Glomerular visceral epithelial cell (primary cell): ENCODE measurements at regions not wholly inside any gene's neighbourhood (a gene's known extent, or its start where the extent isn't known, plus 50 kb on each side); places are given as distances from the start of the nearest gene placed in this dataset.

Source experiments
- DNase-seq: peaks from one replicate; pipeline ENCODE4 v3.0.0-alpha.2; 2016; ENCODE audit errors: extremely low spot score

DNA sequence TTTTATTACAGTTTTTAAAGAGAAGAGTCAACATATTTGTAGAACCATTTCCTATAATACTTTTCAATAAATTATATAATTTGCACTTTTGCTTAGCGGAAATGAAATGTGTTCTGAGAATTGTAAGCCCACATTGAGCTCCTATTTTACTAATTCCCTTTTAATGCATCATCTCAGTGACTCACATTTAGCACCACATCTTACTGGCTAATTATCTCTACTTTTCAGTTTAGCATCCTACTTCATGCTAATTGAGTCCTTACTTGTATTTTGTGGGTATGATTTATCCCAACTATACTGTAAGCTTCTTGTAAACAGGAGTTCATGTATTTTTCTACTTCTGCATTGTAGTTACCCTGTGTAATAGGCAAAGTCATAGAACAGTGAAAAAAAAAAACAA, 67.5 kb downstream of the TMX1 start:
- DNase-seq: no peak

DNA sequence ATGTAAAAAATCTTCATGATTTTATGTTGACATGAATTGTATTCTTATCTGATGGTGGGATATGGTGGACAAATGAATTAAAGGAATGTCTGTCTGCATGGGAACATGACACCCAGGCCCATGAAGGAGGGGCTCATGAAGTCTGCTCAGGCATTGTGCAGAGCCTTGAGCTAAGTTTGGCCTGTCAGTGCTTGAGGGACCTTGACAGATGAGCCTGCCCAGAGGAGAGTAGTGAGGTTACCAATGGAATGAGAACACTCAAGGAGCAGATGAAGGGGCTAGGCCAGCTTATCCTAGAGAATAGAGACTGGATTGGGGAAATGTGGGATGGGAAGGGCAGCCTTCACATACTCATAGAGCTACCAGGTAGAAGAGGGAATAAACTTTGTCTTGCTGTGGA, 68.8 kb downstream of the TMX1 start:
- no peak for DNase-seq

DNA sequence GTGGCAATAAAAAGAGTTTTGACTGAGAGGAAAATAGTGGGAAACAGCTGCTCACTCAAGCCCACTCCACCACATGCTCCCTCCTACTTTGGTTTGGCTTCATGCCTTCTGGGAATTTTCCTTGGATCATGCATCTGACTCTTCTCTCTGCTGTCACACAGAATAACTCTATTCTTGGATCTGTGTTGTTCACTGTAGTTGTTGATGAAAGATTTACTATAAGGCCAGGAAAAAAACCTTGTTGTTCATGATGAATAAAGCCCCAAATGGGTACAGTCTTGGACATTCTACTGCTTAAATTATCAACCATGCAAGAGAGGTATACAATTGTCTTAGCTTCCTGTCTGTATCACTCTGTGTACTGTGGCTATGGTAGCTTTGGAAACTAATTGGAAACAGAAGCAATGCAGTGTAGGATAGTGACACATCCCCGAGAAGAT, 70.5 kb downstream of the TMX1 start:
- peak; percentile 63 for DNase-seq

DNA sequence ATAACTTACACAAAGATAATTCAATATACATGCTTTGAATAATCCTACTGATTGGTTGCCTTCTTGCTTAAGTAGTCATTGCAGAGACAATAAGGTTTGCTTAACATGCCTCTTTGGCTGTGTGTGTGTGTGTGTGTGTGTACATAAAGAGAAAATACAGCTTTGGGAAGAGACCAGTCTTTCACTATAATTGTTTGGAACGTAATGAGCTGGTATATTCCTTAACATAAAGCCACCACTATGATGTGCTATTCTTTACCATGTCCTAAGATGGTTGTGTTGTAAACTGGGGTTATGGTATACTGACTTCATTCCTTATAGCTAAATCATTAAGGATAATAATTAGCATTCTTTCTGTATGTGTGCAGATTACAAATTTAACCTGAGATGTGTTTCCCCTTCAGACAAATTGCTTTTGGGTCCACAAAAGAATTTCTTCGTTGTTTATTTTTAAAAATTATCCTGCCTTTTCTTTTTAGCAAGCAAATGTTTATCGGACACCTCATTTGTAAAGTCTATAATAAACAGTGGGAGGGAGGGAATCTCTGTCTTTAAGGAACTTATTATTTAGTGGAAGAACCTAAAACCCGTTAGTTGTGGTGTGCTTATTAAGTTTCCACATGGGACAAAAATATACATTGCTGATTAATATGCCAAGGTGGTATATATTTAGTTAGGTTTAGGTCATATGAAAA, 74.4 kb downstream of the TMX1 start:
- no peak for DNase-seq

DNA sequence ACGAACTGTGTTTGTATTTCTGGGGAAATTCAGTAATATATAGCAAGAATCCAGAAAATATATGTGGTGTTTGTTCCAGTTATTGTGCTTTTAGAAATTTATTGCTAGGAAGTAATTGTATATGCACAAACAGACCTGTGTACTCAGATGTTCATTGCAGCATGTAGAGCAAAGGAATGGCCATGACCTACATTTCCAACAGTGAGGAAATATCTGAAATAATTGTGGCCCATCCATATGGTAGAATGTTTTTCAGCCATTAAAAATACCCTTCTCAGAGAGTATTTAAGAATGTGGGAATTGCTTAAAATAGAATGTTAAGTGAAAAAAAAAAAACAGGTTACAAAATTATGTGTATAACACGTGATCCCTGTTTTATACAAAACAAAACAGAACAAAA, 77.3 kb downstream of the TMX1 start:
- no peak for DNase-seq

DNA sequence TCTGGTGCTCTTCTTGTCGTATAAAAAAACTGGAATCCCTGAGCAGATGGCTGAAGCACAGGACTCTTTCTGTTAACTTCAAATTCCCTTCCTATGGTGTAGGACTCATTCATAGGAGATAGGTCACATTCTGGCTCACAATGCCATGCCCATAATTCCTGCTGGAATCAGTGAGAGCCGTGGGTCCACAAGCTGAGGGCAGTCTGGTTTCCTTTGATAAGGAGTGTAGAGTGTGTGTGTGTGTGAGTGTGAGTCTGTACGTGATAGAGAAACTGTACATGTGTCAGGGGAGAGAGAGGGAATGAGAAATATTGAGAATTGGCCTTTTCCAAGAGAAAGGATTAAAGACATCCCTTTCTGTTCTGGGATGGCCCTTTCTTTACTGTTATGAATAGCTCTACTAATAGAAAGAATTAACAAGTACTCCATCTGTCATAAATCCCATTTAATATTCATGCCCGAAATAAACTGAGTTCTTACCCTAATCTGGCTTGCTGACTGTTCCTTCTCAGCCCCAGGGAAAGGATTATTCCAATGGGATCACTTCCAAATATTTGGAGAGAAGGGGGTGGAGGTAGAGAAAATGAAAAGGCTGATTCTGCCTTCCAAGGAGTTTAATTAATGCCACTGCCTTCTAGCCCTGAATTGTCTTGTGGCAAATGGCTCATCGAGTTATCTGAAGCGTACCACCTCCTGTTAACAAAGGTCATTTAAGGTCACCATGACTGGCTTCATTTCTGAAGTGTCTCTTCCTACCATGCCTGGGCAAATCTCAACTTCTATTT, 79.0 kb downstream of the TMX1 start:
- peak; percentile 26 for DNase-seq

DNA sequence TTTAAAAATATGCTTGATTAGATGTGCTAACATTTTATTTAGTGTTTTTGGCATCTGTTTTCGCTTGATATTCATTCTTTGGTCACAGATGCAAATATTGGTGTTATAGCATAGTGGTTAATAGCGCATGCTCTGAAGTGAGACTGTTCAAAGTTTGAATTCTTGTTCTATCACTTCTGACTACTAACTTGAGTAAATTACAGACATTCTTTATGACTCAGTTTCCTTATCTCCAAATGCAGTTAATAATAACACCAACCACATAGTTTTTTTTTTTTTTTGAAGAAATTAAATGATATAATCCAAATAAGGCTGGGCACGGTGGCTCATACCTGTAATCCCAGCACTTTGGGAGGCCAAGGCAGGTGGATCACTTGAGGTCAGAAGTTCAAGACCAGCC, 81.0 kb downstream of the TMX1 start:
- no peak for DNase-seq

DNA sequence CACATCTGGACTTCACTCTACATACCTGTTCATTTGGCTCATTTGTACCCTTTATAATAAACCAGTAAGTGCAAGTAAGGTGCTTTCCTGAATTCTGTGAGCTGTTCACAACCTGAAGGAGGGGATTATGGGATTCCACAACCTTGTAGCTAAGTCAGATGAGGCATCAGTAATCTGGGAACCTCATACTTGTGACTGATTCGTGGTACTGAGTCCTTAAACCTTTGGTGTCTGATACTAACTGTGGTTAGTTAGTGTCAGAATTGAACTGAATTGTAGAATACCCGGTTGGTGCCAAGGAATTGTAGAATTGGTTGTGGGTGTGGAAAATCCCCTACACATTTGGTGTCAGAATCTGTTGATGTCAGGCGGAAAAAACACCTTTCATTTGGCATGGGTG, 83.4 kb downstream of the TMX1 start:
- no peak for DNase-seq

DNA sequence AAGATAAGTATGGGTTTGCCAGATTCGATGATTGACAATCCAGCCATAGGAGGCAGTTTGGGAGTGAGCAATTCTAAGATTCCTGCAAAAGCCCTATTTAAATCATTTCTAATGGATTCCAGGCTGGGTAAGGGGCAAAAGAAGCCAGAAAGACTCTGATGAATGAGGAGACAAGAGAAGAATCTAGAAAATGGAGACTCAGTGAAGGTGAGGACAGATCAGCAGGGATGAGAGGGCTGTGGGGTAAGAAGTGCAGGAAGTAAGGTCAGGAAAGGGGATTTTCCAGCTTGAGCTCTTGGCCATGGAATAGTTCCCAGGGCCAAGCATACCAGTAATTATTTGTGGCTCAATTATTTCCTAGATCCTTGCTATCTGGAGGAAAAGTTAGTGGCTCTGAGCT, 87.3 kb downstream of the TMX1 start:
- peak; percentile 57 for DNase-seq

DNA sequence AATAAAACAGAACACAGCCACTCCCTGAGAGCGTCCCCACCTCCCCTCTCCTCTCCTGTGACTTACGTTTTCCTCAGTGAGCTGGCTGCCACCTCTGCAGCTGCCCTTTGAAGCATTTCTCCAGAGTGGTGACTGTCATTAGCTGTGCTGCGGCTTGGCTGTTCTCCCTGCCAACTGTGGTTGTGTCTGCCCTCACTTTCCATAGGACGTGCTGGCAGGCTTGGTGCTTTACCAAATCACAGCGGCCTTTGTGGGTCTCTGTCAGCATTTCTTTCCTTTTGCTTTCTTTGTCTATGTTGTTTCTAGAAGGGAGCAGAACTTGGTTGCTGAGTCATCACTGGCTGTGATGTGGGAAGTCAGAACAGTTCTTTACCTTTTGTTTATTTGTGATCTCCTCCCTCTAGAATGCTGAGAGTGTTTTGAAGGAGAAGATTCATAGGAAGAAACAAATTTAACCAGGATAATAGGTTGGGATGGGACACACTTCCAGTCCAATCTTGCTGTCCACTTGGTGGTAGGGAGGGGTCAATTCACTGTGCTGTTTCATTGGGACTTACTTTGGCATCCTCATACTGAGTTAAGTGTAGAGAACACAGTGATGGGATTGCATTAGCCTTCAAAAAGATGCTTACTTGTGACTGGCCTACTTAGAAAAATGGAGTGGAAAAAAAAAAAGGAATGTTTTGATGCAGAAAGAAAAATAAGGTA, 88.2 kb downstream of the TMX1 start:
- DNase-seq: peak; percentile 84

DNA sequence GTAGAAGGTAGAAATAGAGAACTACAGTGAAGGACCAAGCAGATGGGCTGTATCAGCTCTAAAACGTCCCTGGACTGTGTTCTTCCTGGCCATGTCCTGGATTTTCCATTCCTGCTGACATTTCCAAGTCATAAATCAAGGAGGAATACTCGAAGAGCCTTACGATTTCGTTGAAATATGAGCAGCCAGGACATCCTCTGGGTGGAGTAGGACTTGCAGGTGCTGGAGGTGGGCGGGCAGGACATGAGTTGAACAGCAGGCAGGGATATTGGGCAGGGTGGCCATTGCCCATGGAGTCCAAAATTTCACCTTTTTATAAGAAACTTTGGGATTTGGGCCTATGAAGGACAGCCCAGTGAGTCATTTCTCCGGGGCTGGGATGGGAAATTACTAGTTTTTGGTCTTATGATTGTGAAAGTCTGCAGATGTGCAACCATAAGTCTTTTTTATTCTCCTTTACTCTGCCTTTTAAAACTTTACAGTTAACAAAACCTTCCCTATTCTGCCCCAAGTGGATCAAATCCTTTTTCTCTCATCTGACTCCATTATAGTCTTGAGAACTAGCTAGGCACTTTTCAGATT, 88.8 kb downstream of the TMX1 start:
- no peak for DNase-seq

DNA sequence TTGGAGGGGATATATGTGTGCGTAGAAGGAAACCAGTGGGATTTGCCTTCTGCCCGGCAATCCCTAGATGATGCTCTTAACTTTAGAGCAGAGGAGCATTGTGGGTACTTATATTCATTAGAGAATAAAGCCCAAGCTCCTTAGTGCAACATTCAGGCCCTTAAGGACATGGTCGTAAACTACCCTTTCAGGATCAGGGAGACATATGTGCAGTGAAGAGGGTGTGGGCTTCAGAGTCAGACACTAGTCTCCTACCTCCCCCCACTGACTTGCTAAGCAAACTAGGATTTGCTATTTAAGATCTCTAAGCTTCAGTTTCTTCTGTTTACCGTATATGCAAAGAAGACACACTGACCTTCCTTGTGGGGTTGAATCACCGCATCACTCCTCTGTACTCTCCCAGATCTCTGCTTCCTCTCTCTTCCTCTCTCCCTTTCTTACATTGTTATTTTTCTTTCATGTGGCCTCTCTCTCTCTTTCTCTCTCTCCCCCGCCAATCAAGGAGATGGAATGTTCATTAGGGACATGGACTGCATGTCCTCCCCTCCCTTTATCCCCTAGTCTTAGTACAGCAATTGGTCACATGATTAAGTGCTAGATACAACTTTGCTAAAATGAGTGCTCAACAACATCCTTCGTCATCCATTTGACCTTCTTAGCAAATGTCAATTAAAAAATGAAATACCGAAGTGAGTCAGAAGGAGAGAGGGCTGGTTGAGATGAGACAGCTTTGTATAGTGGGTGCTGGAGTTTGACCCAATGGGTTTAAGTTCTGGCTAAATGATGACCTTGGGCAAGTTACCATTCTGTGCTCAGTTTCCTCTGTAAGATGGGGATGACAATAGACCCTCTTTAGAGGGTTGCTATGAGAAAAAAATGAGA, 91.7 kb downstream of the TMX1 start:
- DNase-seq: no peak

DNA sequence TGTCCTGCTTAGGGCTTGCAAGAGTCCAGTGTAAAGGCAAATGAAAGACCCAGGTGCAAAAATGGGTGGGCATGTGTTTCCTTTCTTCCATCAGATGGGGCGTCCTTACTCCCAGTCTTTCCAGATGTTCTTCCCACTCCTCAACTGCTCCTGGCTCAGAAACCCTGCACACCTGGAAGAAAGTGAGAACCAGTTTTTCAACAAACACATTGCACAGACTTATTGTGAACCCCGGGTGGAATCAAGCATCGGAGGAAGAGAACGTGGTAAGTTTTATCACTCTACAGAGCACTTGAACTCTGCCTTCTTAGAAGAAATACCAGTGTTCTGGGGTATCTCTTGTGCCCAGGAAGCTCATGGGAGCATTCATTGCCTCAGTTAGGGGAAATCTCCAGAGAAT, 93.3 kb downstream of the TMX1 start:
- no peak for DNase-seq

DNA sequence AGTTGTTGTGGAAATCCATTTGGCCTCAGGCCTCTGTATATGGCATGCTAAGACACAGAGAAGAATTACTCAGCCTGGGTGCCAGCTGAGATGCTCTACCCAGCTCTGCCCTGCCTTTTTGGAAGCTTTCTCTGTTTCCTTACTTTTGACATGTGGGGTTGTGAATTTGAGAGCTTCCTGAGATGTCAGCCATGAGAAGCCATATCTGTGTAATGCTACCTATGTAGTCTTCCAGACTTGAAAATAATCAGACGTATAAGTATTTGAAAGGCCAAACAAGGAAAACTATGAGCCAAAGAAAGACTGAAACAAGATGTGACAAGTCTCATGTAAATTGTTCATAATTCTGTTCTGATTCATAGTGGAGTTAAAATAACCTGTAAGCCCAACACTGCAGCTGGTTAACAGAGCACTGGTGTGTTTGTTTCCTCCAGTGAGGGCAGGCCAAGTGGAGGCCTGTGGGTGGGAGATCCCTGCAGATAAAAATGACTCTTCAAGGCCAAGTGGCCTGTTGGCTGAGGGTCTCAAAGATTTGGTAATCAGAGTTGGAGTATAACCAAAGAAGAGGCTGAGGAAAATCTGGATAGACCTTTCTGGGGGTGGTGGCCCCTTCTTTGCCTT, 94.0 kb downstream of the TMX1 start:
- no peak for DNase-seq

DNA sequence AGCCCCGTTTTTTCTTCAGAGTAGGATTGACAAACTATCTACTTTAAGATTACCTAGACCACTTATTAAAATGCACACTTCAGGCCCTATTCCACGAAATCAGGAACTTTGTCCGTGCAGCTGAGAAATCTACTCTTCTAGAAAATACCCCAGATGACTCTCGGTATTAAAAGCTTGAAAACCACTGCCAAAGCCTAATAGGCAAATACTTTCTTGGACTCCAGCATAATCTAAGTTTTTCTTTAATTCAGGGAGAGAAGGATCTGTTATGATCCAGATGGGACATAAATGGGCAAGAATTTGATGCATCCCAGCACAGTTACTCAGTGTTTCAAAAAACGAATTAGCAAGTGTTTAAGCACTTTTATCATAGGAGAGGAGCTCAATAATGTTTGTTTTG, 94.5 kb downstream of the TMX1 start:
- DNase-seq: no peak

DNA sequence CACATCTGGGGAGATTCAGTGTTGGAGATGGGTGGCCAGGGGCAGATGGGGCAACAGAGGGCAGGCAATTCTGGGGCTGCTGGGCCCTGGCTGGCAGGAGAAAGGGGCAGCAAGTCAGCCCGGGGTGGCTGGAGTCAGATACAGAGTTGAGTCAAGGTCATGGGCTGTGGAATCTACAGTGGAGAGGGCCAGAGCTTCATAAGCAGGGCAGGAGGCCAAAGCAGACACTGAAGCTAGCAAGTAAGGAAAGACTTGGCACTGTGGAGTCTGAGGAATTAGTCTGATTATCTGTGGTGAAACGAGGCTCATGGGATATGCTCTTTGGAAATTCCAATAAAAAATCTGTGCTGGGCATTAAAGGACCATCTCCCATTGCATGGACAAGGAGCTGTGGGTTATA, 95.5 kb downstream of the TMX1 start:
- DNase-seq: no peak

DNA sequence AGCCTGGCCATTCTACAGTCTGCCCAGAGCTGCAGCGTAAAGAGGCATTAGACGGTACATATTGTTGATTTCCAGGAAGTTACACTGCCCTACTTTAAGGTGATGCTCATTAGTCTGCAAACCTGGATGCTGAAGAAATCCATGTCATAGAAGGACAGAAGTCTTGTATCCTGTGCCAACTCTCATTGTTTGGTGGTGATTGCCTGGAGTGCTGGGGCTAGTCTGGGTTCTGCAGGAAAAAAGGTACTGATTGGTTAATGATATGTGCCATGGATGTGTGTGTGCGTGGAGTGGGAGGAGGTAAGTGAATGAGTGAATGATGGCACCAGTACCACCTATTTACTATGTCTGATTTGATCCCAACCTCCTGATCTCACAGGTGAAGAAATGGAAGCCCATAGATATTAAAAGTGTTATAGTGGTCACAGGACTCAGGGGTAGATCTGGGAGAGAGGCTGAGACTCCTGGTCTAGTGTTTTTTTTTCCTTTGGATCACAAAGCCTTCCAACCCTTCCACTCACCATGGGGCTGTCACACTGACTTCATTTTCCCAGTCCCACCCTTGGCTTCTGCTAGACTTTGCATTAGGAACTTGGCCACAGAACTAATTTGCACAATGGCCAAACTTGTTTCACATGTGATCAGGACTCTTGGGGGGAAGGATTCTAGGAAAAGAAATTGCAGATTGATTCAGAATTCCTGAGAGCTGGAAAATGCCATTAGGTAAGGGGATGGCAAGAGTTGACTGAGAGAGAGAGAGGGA, 96.1 kb downstream of the TMX1 start:
- DNase-seq: no peak

DNA sequence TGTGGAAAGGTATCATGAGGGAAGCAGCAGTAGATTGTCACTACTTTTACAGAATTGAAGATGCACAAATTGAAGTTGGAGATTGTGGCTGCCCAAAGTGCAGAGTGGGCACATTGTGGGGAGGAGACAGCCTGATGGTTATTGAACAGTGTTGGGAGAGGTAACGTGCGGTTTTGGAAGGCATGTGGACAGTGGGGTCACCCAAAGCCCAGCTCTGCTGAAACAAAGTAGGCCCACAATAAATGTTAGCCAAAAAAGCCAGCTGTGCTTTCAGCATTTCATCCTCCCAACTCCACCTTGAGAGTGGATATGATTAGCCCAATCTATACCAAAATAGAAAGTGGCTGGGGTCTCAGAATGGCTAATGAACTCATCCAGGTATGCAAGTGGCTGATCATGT, 96.7 kb downstream of the TMX1 start:
- no peak for DNase-seq

DNA sequence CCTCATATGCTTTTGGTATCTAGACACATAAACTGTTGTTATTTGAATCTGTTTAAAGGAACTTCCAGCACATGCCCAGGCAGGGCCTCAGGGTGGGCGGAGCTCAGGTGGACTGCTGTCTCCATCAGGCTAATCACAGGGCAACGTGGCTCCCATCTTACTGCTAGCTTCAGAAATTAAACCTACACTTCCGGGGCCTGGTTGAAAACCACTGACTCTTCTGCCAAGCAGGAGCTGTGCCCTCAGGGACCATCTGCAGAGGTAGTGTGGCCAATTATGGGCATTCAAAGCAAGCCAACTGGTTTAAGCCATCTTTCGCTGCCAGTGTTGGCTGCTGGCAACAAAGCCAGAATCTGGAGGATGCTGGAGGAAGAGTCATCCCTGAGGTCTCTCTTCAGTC, 97.5 kb downstream of the TMX1 start:
- no peak for DNase-seq

DNA sequence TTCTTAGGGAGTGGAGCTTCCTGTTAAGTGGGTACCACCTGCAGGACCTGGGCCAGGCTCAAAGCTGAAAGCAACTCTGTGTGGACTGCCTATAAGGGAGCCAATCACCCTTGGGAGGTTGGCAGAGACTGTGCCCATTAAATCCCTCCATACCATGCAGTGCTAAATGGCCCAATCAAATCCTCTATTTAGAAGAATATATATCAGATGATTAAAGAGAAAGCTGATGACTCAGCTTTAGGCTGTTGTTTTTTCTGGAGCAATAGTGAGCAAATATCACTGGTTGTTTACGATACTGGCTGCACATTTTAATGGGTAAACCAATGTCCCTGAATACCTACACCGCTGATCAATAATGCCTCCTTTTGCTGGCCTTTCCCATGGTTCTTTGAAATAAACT, 101.3 kb downstream of the TMX1 start:
- DNase-seq: no peak
